K562 (cell line): ENCODE measurements at regions not wholly inside any gene's neighbourhood (a gene's known extent, or its start where the extent isn't known, plus 50 kb on each side); places are given as distances from the start of the nearest gene placed in this dataset.

Experiments used
- ARID2 ChIP-seq: fragments of 450-650 bp; IDR thresholded peaks from 2 replicates; pipeline ENCODE4 v1.6.1; 2017; ENCODE audit warnings: antibody characterized with exemption, mild to moderate bottlenecking
- BACH1 ChIP-seq: fragments of 200-800 bp; sonication (Bioruptor generic); IDR thresholded peaks from 2 replicates; pipeline ENCODE4 v1.6.1; 2016; ENCODE audit warnings: missing genetic modification characterization, missing compliant biosample characterization
- CEBPB ChIP-seq: fragments of 450-650 bp; IDR thresholded peaks from 2 replicates; pipeline ENCODE4 v1.6.1; 2016; ENCODE audit warnings: missing genetic modification characterization, missing compliant biosample characterization
- CTCF ChIP-seq, 3 experiments: IDR thresholded peaks in 2 of 3; conservative IDR thresholded peaks in 1 of 3; 2 replicates each; pipeline ENCODE4 v1.5.1; 2011 to 2012; ENCODE audit warnings: low read length in 3 of 3, mild to moderate bottlenecking in 3 of 3, control low read depth in 2 of 3, improper control_type of control experiment in 1 of 3, inconsistent platforms in 1 of 3, low read depth in 1 of 3, mixed read lengths in 1 of 3, moderate library complexity in 1 of 3; ENCODE audit not compliant: insufficient read depth in 2 of 3
- ETV6 ChIP-seq, 3 experiments: fragments of 150-350 bp in 1 of 3; sonication (generic) in 1 of 3; formaldehyde crosslinking in 1 of 3; IDR thresholded peaks; 2 replicates each; pipeline versions ENCODE4 v1.6.1 to v1.8.0; 2014 to 2022; ENCODE audit warnings: borderline replicate concordance in 2 of 3, low read depth in 2 of 3, antibody characterized with exemption in 1 of 3, low read length in 1 of 3, mild to moderate bottlenecking in 1 of 3, missing genetic modification reagents in 1 of 3
- GABPA ChIP-seq: fragments of 200-800 bp; sonication (Bioruptor generic); conservative IDR thresholded peaks from 2 replicates; pipeline ENCODE4 v1.6.1; 2016; ENCODE audit warnings: low read depth, missing genetic modification characterization, missing compliant biosample characterization
- LARP7 ChIP-seq: fragments of 450-650 bp; IDR thresholded peaks from 2 replicates; pipeline ENCODE4 v1.6.1; 2016
- NR1H2 ChIP-seq: sonication (generic); formaldehyde crosslinking; IDR thresholded peaks from 2 replicates; pipeline ENCODE4 v1.4.0; 2020; ENCODE audit warnings: mild to moderate bottlenecking, missing genetic modification reagents
- POLR2A ChIP-seq: fragments of 450-650 bp; conservative IDR thresholded peaks from 2 replicates; pipeline ENCODE4 v1.6.1; 2016
- POLR2AphosphoS2 ChIP-seq: IDR thresholded peaks from 2 replicates; pipeline ENCODE4 v1.6.1; 2012; ENCODE audit warnings: low read length, improper control_type of control experiment
- RBM15 ChIP-seq: fragments of 200-400 bp; formaldehyde crosslinking; IDR thresholded peaks from 2 replicates; pipeline ENCODE4 v1.6.1; 2018; ENCODE audit warnings: mild to moderate bottlenecking, low read length, moderate library complexity; ENCODE audit not compliant: insufficient read depth
- RHOXF2B ChIP-seq: fragments of 250-450 bp; sonication (Bioruptor Pico); conservative IDR thresholded peaks from 2 replicates; pipeline ENCODE4 v1.5.1; 2021
- TF ChIP-seq, protein P1 (sequence below): fragments of 450-650 bp; IDR thresholded peaks from 2 replicates; pipeline ENCODE4 v1.6.1; 2016; ENCODE audit warnings: antibody characterized with exemption

GRCh38 chr17:56098746-56099145 is 54.5 kb upstream of the ANKFN1 start:
- no peak for TF ChIP-seq CTCF (IDR thresholded peaks at IDR 0.05 in 2 of 3, conservative IDR thresholded peaks at IDR 0.05 in 1 of 3; ENCODE audit: insufficient read depth in 2 of 3, low read depth in 1 of 3, low read length in 3 of 3)
- no peak for TF ChIP-seq BACH1 (tag)
- TF ChIP-seq LARP7: no peak
- TF ChIP-seq NR1H2 (CRISPR knock-in tag): no peak
- TF ChIP-seq POLR2AphosphoS2: no peak
- TF ChIP-seq CEBPB (tag): no peak
- TF ChIP-seq POLR2A: no peak
- TF ChIP-seq ETV6 (IDR thresholded peaks at IDR 0.05; ENCODE audit: borderline replicate concordance in 1 of 2, low read depth in 2 of 2, low read length in 1 of 2): no peak
- no peak for TF ChIP-seq ETV6 (CRISPR knock-in tag; IDR thresholded peaks at IDR 0.05; ENCODE audit: borderline replicate concordance)
- no peak for TF ChIP-seq ARID2
- TF ChIP-seq RHOXF2B (CRISPR knock-in tag): no peak
- TF ChIP-seq, protein P1, sequence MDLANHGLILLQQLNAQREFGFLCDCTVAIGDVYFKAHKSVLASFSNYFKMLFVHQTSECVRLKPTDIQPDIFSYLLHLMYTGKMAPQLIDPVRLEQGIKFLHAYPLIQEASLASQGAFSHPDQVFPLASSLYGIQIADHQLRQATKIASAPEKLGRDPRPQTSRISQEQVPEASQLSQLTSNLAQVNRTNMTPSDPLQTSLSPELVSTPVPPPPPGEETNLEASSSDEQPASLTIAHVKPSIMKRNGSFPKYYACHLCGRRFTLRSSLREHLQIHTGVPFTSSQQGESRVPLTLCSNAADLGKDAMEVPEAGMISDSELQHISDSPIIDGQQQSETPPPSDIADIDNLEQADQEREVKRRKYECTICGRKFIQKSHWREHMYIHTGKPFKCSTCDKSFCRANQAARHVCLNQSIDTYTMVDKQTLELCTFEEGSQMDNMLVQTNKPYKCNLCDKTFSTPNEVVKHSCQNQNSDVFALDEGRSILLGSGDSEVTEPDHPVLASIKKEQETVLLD: no peak
- TF ChIP-seq RBM15: no peak
- TF ChIP-seq GABPA: no peak
